ENCODE measurements at regions not wholly inside any gene's neighbourhood (a gene's known extent, or its start where the extent isn't known, plus 50 kb on each side); places are given as distances from the start of the nearest gene placed in this dataset.

DNA sequence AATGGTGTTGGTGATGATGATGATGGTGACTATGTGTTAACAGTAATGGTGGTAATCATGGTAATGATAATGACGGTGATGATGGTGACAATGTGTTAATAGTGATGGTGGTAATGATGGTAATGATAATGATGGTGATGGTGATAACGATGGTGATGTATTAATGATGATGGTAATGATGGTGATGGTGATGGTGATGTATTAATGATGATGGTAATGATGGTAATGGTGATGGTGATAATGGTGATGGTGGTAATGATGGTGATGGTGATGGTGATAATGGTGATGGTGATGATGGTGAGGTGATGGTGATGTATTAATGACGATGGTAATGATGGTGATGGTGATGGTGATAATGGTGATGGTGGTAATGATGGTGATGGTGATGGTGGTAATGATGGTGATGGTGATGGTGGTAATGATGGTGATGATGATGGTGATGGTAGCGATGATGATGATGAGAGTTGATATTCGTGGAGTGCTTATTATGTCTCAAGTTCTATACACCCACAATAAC lies 212.8 kb upstream of the NCKAP5 start:
- Histone ChIP-seq H3K23me2 (ENCODE audit: low read depth, low read length) (peaks cover 9% of the 10 kb centered on the region; the same call in 1 of the 2 replicates), H2BK12ac (ENCODE audit: low read depth, low read length) (no peak overlapping the region), H3K27me3 (replicated peaks in 1 of 4; ENCODE audit: control insufficient read depth in 3 of 4, extremely low read depth in 1 of 4, insufficient read depth in 3 of 4, low read length in 3 of 4) (no peaks in the 10 kb centered on the region), H3K79me2 (ENCODE audit: control insufficient read depth in 1 of 2, insufficient read depth in 2 of 2, low read length in 2 of 2) (no peaks in the 10 kb centered on the region; a peak in 1 of 4 replicates), H3K9ac (replicated peaks in 1 of 4; ENCODE audit: extremely low read depth in 1 of 4, low read depth in 3 of 4, low read length in 3 of 4) (no peak overlapping the region), H2BK5ac (ENCODE audit: low read depth, low read length) (no peak overlapping the region), H2BK20ac (ENCODE audit: low read length) (no peak overlapping the region), H3K4ac (replicated peaks; ENCODE audit: insufficient read length, low read depth, low read length) (no peak overlapping the region), H3K56ac (replicated peaks; ENCODE audit: insufficient read length, low read depth, low read length) (peak overlapping the region; percentile 85), H2AK5ac (ENCODE audit: low read depth, low read length) (peak overlapping the region; percentile 97; the same call in 1 of the 2 replicates), H3K18ac (ENCODE audit: extremely low read depth, low read length) (no peak overlapping the region), H3K23ac (ENCODE audit: insufficient read length) (no peak overlapping the region), H3K36me3 (ENCODE audit: control insufficient read depth in 2 of 4, insufficient read depth in 4 of 4, low read length in 3 of 4) (no peaks in the 10 kb centered on the region), H4K91ac (replicated peaks; ENCODE audit: insufficient read length, low read length) (no peak overlapping the region), H3K9me3 (ENCODE audit: insufficient read depth in 2 of 2, low read depth in 1 of 2, low read length in 1 of 2) (no peaks in the 10 kb centered on the region; a peak in 1 of 4 replicates), H2BK120ac (replicated peaks; ENCODE audit: low read depth, low read length) (no peak overlapping the region), H3K4me2 (ENCODE audit: insufficient read depth in 1 of 2, low read depth in 2 of 2, low read length in 2 of 2) (no peak overlapping the region), H4K8ac (ENCODE audit: extremely low read depth, insufficient read depth, low read length) (no peak overlapping the region), H3K4me3 (ENCODE audit: extremely low read depth in 1 of 4, insufficient read depth in 2 of 4, low read depth in 3 of 4, low read length in 4 of 4) (no peak overlapping the region), H2BK15ac (ENCODE audit: low read length) (no peak overlapping the region), H3K79me1 (ENCODE audit: low read depth, low read length) (no peaks in the 10 kb centered on the region), H3K4me1 (replicated peaks in 1 of 4; ENCODE audit: control insufficient read depth in 3 of 4, insufficient read depth in 4 of 4, low read length in 3 of 4) (no peaks in the 10 kb centered on the region), H3K27ac (ENCODE audit: low read depth, low read length) (no peak overlapping the region), H2AFZ (ENCODE audit: low read length) (no peak overlapping the region), H4K20me1 (replicated peaks in 1 of 2; ENCODE audit: control insufficient read depth in 1 of 2, insufficient read depth in 2 of 2, low read length in 2 of 2) (peaks cover 0 to 6% of the 10 kb centered on the region in 2 experiments), H3K14ac (ENCODE audit: insufficient read length) (no peak overlapping the region), H4K5ac (ENCODE audit: insufficient read length, low read depth, low read length) (no peak overlapping the region)
- no peak for DNase-seq (ENCODE audit: low read depth in 1 of 2, low spot score in 2 of 2)
- FAIRE-seq: no peak
- ChIA-PET CTCF (ENCODE audit: partially characterized antibody) (interaction anchor here (1.0 kb wide), 1 partner anchor 63 kb away, joined by 3 read pairs; no protein-coding TSS in a partner anchor), POLR2A (ENCODE audit: partially characterized antibody) (no interaction called here)
- no peak for TF ChIP-seq SIRT6 (IDR thresholded peaks at IDR 0.05; ENCODE audit: low read length)
- TF ChIP-seq PHF8 (conservative IDR thresholded peaks at IDR 0.05; ENCODE audit: low read depth, low read length): no peak
- no peak for TF ChIP-seq NRF1 (IDR thresholded peaks at IDR 0.05; ENCODE audit: low read depth, low read length)
- no peak for TF ChIP-seq CREB1 (IDR thresholded peaks at IDR 0.05)
- TF ChIP-seq CBX8 (IDR thresholded peaks at IDR 0.05; ENCODE audit: borderline replicate concordance, low read depth, low read length): no peak
- TF ChIP-seq, protein P1, sequence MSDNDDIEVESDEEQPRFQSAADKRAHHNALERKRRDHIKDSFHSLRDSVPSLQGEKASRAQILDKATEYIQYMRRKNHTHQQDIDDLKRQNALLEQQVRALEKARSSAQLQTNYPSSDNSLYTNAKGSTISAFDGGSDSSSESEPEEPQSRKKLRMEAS (IDR thresholded peaks at IDR 0.05): no peak
- TF ChIP-seq ASH2L (IDR thresholded peaks at IDR 0.05; ENCODE audit: low read length): no peak
- TF ChIP-seq NANOG (IDR thresholded peaks at IDR 0.05; ENCODE audit: insufficient read depth, low read depth, low read length, poor library complexity, severe bottlenecking): no peak
- no peak for TF ChIP-seq SRF (IDR thresholded peaks at IDR 0.05; ENCODE audit: low read depth, low read length)
- no peak for TF ChIP-seq BACH1 (IDR thresholded peaks at IDR 0.05; ENCODE audit: low read length)
- no peak for TF ChIP-seq SAP30 (IDR thresholded peaks at IDR 0.05; ENCODE audit: insufficient read depth, insufficient replicate concordance, low read length)
- TF ChIP-seq SP2 (IDR thresholded peaks at IDR 0.05; ENCODE audit: low read length): no peak
- TF ChIP-seq HDAC2 (IDR thresholded peaks at IDR 0.05; ENCODE audit: borderline replicate concordance in 1 of 2, low read depth in 2 of 2, low read length in 2 of 2): no peak
- TF ChIP-seq SIN3A (conservative IDR thresholded peaks at IDR 0.05 in 1 of 2, IDR thresholded peaks at IDR 0.05 in 1 of 2; ENCODE audit: low read depth in 1 of 2, low read length in 2 of 2): no peak
- WGBS, 2 experiments (ENCODE audit: extremely low coverage in 1 of 2, insufficient coverage in 1 of 2, insufficient read length in 1 of 2, insufficient replicate concordance in 2 of 2, low coverage in 1 of 2, low lambda C conversion rate in 2 of 2, missing lambda C conversion rate in 1 of 2): 76 to 100% methylated on average over 1 to 5 of the region's 5 CpGs

All from H1 (cell line).